ENCODE measurements at regions not wholly inside any gene's neighbourhood (a gene's known extent, or its start where the extent isn't known, plus 50 kb on each side); places are given as distances from the start of the nearest gene placed in this dataset.

DNA sequence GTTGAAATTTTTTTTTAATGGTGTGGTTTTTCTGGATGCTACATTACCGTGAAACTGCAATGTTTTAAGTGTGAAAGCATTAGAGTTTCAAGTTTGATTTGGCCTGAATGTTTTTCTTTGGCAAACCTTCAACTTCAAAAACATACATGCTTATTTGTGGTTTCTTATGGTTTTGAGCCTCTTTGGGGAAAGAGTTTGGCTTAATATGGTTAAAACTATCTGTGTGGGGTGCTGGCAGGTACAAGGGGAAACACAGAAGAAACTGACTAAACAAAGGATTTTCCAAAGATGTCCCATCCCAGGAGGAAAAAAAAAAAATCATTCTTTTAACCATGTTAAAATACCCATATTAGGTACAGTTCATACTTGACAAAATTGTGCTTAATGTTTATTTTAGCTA lies 121.1 kb downstream of the HGF start:
- no peak for DNase-seq

DNA sequence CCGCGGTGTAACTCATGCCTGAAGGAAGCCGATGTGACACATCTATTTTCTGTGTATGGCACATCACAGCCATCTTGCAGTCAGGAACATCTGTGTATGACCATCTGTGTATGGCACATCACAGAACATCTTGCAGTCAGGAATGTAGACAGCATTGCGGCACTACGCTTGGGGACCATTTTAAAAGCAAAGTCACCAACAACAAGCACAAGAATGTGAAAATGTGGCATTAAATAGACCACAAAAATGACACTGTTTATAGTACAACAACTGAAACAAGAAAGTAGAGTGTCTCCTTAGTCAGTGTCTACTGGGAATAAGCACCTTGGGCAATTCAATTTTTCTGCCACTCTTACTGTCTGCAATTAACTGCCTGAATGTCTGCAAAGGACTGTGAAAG lies 124.4 kb downstream of the HGF start:
- no peak for DNase-seq

GRCh38 chr7:81641873-81642272 lies 128.0 kb downstream of the HGF start:
- no peak for DNase-seq

- DNase-seq: no peak
These were observed 131.6 kb downstream of the HGF start for GRCh38 chr7:81638198-81638597.

DNA sequence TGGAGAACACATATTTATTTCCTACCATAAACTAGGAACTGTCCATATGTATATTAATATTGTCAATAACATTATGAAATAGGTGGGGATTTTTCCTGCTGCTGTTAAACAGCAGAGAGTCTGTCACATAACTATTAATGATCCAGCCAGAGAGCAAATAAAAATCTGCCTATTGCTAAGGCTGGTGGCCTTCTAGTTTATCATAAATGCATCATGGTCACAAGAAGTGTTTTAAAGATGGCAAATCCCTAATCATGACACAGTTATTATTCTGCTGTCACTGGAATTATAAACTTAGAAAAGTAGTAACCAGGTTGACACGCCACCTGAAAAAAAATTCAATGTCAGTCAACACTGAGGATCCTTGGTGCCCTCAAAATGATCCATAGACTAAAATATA lies 132.3 kb downstream of the HGF start:
- no peak for DNase-seq

DNA sequence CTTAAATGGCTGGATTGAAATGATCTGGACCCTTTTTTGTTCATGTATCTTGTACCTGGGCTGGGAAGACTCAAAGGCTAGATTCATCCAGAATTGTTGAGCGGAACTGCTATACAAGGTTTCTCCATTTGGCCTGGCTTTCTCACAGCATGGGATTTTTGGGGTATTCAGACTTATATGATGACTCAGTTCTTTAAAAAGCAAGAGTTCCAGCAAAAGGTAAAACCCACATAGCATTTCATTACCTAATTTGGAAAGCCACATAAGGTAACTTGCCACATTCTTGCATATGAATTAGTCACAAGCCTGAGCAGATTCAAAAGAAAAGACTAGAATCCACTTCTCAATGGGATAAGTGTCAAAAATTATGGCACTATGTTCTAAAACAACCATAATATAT lies 137.4 kb downstream of the HGF start:
- no peak for DNase-seq

GRCh38 chr7:81630600-81630999 lies 139.2 kb downstream of the HGF start:
- DNase-seq: no peak

DNA sequence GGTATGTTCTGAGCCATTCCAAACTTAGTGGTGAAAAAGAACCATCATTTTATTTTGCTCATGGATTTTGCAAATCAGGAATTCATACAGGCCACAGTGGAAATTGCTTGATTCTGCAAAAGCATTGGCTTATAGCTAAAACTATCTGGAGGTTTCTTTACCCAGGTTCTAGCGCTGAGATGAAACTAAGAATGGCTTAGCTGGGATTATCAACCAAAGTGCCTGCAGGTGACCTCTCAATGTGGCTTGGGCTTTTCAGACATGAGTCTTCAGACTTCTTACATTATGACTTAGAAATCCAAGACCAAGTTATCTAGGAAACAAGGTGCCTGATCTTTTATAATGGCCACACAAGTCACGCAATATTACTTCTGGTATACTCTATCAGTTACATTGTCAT lies 140.1 kb downstream of the HGF start:
- no peak for DNase-seq

DNA sequence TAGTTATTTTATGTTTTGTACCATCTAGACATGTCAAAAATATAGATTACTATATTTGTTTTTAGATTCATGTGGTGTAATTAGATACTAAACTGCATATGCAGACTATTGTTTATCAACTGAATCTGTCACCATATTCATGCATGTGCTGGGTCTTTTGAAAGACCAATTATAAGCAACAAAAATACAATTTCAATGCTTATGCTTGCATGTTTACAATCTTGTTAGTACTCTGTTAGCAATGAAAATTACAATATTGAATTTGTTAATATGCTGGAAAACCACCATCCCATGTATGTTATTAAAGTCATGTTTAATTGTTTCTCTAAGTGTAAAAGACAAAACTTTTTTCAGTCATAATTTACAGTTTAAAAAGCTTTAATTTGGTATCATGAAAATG lies 140.9 kb downstream of the HGF start:
- no peak for DNase-seq

- peak in 2 of 3 donors; percentile 50 to 76 for DNase-seq
These were observed 142.1 kb downstream of the HGF start for GRCh38 chr7:81627536-81628287.

GRCh38 chr7:81626008-81626407 lies 143.8 kb downstream of the HGF start:
- DNase-seq: no peak

- DNase-seq: no peak
These were observed 144.9 kb downstream of the HGF start for GRCh38 chr7:81624650-81625631.

GRCh38 chr7:81624021-81624592 lies 145.7 kb downstream of the HGF start:
- no peak for DNase-seq

GRCh38 chr7:81623251-81623855 lies 146.5 kb downstream of the HGF start:
- DNase-seq: no peak

GRCh38 chr7:81621893-81622292 lies 148.0 kb downstream of the HGF start:
- DNase-seq: no peak

DNA sequence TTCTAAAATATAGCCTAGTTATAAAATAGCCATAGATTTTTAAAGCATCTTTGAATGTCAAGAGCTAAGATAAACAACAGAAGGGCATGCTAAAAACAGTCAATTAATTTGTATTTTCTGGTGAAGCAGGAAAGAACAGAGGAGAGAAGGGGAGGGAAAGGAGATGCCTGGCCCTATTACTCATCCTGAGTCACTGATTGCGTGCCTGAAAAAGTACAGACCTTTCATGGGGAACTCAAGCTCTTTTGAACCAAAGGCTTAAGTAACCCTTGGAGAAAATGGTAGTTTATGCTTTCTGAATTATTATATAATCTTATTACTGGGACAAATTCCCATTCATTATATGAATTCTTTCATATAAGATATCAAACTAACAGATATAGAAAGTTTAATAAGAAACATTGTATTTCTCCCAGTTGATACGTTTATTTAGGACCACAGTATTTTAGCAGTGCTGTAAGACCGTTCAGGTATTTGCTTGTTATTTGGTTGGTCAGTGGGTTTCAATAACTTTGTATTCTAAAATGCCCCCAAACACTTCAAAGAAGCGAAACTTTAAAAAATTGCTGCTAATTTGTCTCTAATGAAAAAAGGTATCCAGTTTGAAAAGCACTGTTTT lies 151.3 kb downstream of the HGF start:
- peak; percentile 51 to 70 (median 70) for DNase-seq

DNA sequence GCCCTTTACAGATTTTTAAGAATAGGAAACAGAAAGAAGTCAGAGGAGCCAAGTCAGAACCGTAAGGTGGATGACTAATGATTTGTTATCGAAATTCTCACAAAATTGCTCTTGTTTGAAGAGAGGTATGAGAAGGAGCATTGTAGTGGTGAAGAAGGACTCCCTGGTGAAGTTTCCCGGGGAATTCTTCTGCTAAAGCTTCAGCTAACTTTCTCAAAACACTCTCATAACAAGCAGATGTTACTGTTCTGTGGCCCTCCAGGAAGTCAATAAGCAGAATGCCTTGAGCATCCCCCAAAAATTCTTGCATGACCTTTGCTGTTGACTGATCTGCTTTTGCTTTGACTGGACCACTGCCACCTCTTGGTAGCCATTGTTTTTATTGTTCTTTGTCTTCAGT lies 152.9 kb downstream of the HGF start:
- peak in 2 of 3 donors; percentile 19 to 26 for DNase-seq

GRCh38 chr7:81611805-81612204 lies 158.0 kb downstream of the HGF start:
- DNase-seq: no peak

DNA sequence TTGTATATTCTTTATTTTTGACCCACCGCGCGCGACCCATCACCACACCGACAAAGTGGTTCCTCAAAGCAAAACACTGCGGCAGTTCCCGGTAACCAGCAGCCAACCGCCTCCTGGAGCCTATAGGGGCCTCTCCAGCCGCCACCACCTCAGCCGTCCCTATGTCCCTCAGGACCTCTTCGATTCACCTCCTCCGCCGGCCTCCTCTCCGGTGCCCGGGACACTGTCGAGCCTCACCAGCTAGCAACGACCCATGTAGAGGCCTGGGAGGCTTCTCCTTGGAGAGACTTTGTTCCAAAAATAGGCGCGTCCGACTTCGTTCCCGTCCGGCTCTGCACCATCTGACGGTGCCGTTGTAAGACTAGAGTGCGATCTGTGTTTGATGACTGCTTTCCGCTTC lies 158.8 kb downstream of the HGF start:
- no peak for DNase-seq

DNA sequence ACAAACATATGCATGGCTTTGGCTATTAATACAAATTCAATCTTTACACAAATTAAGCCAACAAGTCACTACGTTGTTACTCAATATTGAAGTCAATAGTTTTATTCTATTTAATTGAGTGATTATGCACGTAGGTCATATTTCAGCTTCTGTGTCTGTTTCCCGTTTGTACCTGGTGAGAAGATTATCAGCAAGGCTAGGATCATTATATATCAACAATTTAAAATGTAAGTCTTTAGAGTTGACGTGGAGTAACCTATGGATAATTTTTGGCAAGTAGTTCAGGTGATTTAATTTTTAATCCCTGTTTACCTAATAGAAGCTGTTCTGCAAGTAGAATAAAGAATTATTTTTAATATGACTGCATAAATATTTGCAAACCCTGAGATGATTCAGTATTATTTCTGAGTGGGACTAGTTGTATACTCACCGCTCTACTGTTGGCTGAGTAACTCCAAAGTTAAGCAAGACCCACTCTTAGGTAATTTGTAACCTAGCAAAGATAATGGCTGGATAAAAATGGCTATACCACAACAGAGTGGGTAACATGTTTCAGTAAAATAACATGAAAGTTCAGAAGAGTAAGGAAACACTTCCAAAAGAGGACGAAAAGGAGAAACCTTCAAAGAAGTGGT lies 161.0 kb downstream of the HGF start:
- peak in 1 of 3 donors; percentile 14 for DNase-seq

DNA sequence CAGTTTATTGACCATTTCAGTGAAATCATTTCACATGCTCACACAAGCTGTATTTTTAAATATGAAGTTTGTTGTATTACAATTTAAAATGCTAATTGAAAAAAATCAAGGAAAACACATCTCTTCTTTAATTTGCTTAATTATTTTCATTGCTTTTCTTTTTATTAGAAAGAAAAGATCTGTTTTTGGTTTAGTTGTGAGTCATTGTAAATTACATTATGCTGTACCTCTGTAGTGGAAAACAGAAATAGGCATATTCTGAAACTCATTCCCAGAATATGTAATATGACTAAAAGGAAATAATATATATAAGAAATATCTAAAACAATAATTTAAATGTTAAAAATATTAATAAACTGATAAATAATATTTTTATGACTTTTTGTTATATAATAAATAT lies 161.9 kb downstream of the HGF start:
- DNase-seq: no peak
